ENCODE measurements at regions not wholly inside any gene's neighbourhood (a gene's known extent, or its start where the extent isn't known, plus 50 kb on each side); places are given as distances from the start of the nearest gene placed in this dataset.
A peak's percentile ranks its signal among the peaks of the same experiment; 100 is the strongest.

- DNase-seq: no peak
These were observed 63.6 kb upstream of the JAK2 start for GRCh38 chr9:4921449-4921848.

GRCh38 chr9:4922101-4922500, 63.0 kb upstream of the JAK2 start:
- no peak for DNase-seq

- no peak for DNase-seq
These were observed 62.3 kb upstream of the JAK2 start for GRCh38 chr9:4922730-4923129.

GRCh38 chr9:4923141-4923540, 61.9 kb upstream of the JAK2 start:
- no peak for DNase-seq

GRCh38 chr9:4923580-4924544, 61.2 kb upstream of the JAK2 start:
- DNase-seq: peak; percentile 12

GRCh38 chr9:4926239-4926638, 58.8 kb upstream of the JAK2 start:
- DNase-seq: no peak

- no peak for DNase-seq
These were observed 58.0 kb upstream of the JAK2 start for GRCh38 chr9:4927043-4927471.

- no peak for DNase-seq
These were observed 57.4 kb upstream of the JAK2 start for GRCh38 chr9:4927701-4928100.

- DNase-seq: no peak
These were observed 55.2 kb upstream of the JAK2 start for GRCh38 chr9:4929917-4930316.

GRCh38 chr9:4932681-4933080, 52.4 kb upstream of the JAK2 start:
- no peak for DNase-seq

- DNase-seq: no peak
These were observed 51.9 kb upstream of the JAK2 start for GRCh38 chr9:4933177-4933576.

GRCh38 chr9:4933861-4934260, 51.2 kb upstream of the JAK2 start:
- no peak for DNase-seq

GRCh38 chr9:4935001-4935672, 49.9 kb upstream of the JAK2 start:
- no peak for DNase-seq

All from CD4-positive, alpha-beta T cell treated with Interleukin-17A for 4 hours (primary cell).